CD4-positive, alpha-beta T cell treated with Interleukin-4 for 1 hour (primary cell): ENCODE measurements at regions not wholly inside any gene's neighbourhood (a gene's known extent, or its start where the extent isn't known, plus 50 kb on each side); places are given as distances from the start of the nearest gene placed in this dataset.

ENCODE experiments used
- DNase-seq, 2 donors: peaks; one replicate each; pipeline ENCODE4 v3.0.0-alpha.2; 2020 to 2022

DNA sequence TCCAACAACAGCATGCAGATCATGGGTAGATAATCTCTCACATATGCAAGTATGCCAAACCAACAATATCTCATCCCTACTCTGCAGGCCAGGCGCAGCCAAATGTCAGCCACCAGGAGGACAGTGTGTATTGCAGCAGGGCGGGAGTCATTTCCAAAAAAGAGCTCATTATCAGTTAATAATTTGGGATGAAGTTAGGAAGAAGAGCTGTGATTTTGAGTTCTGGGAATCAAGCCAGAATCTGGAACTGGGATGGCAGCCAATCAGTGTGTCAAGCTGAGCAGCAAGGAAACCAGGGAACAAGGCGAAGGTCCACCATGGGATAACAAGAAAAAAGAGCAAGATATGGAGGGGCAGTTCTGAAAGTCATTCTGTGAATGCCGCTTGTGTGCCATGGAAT is 88.2 kb upstream of the CAMK2D start:
- no peak for DNase-seq

DNA sequence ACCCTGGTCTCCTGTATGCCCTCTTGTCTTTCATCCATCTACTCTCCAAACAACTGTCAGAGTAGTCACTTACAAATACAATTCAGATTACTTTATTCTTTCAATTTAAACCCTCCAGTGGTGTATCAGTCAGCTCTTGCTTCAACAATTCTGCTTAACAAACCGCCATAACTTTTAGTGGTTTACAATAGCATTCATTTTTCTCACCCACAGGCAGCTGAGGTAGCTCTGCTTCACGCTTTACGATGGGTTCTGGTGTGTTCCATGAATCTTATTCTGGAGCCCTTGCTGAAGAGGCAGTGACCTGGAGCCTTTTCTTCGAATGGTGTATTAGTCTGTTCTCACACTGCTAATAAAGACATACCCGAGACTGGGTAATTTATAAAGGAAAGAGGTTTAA is 86.2 kb upstream of the CAMK2D start:
- no peak for DNase-seq

DNA sequence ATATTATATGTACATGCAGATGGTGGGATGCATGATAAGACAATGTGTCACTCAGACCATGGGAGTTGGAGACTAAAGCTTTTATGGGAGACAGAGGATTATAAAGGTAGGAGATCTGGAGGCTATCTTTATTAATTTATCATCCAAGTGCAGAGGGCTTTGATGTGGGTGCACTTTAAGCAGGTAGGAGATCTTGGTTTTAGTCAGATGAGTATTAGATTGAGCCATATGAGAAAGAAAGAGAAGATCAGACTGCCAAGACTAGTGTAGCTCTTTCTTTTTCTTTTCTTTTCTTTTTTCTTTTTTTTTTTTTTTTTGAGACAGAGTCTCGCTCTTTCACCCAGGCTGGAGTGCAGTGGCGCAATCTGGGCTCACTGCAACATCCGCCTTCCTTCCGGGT is 84.9 kb upstream of the CAMK2D start:
- DNase-seq: no peak

DNA sequence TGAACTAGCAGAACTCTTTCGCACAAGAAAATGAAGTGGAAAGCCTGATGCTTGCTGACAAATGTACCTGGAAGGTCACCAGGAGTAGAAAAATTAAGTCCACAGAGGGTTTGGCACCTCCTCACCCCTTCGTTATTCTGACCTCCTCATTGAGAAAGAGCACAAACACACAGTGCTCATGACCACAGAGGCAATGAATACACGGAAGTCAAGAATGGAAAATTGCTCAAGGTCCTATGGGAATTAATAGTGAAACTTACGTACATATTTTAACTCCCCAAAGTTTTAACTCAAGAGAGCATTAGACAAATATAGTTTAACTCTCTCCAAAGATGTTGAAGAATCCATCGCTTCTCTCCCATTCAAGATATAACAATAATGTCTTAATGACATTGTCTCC is 83.6 kb upstream of the CAMK2D start:
- DNase-seq: no peak

DNA sequence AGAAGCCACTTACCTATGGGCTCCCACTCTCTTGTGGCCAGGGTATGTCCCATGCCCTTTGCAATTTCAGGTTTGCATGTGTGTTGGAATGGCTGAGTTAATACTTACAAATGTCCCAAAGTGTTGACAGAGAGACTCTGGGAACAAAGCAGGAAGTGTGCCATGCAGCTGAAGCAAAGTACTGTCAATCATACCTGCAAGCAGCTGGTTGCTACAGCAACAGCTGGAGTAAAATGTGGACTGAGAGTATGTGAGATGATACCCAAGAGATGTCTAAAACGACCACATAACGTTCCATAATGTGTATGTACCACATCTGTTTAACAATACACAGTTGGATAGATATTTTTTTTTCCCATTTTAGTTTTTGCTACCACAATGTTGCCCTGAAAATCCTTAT is 82.8 kb upstream of the CAMK2D start:
- DNase-seq: no peak

DNA sequence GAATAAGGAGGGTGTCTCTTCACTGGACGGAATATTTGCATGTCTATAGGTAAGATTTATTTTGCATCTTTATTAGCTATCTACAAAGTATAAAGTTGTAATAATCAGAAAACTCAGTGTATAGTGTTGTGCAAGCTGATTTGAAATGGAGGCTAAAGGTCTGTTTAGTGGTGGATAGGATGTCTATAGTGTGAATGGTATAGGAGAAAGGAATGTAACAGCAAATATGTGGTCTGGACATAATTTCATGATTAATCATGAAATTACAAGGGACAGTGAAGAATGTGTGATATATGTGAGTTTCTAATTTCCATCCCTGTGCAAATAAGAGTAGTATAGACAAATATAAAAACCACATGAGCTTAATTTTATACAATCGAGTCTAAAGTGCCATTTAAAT is 79.3 kb upstream of the CAMK2D start:
- DNase-seq: no peak

DNA sequence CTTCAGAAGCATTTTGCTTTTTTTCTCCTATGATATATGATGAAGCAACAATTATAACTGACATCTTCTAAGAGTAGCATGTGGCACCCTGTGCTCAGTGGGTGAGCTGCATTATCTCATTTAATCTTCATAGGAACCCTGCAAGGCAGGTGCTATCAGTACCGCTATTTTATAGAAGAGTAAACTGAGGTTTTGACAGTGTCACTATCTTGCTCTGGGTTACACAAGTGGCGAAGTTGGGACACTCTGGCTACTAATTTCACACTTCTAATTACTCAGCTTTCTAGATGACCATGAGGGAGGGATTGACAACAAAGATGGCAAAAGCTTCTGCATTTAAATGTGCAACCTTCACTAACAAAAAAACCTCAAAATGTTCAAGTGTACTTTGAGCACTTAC is 76.9 kb upstream of the CAMK2D start:
- no peak for DNase-seq

DNA sequence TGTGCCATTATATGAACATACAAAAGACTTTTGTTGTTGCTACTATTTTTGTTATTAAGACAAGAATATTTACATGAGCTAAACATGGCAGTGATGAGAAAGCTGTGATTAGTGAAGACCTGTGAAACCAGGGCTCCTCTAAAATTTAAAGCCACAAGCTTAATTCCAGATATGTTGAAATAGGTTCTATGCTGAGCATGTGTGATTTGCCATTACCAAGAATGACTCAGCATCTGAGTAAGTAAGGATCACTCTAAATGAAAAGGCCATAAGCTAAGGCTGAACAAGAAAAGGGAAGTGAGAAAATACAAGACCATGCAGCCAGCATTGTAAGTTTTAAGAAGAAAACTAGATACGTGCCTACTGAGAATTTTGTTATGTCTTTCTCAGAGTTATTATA is 75.9 kb upstream of the CAMK2D start:
- no peak for DNase-seq

DNA sequence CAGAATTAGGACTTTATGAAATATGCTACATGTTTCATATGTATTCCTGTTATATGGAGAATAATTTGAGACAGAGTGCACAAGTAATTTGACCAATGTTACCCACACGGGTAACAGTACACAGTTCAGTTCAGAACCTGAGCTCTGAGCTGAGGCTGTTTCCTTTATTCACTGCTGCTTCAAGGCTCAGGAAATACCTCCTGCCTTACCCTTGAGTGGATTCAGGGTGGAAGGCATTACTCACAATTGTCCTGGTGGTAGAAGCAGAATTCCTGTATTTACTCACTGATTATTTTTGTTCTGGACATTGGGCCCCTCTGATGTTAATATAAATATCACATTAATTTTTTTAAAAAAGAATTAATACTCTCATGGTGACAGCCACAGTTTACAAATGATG is 73.5 kb upstream of the CAMK2D start:
- DNase-seq: no peak

DNA sequence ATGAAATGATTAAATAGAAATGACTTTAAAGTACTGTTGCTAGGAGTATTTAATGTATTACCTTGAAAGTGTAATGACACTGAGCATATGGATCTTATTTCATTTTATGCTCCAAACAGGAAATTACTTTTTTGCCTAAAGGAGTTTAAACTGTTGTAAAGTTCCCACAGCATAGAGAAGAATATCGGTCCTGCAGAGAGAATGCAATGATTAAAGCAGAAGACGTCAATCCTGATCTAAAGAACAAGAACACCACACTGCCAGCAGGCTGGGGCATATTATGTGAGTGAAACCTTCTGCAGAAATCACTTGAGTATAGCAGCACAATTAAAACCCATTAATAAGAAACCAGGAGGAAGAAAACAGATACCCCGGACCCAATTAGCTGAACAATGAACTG is 72.8 kb upstream of the CAMK2D start:
- DNase-seq: no peak

DNA sequence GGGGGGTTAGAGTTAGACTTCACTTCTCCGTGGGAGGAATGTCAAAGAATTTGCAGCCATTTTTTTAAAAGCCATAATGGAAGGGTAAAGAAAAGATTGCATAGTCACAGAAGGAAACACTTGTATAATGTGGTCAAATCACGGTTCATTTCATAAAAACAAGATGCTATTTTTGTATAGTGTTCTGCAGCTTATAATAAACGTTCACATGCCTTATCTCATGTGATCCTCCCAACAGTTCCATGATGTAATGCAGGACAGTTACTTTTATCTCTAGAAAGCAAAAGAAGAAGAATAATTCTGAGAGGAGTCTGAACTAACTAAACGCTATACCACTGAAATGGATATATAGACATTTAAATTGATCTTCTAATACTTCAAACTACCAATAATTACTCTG is 71.3 kb upstream of the CAMK2D start:
- no peak for DNase-seq

DNA sequence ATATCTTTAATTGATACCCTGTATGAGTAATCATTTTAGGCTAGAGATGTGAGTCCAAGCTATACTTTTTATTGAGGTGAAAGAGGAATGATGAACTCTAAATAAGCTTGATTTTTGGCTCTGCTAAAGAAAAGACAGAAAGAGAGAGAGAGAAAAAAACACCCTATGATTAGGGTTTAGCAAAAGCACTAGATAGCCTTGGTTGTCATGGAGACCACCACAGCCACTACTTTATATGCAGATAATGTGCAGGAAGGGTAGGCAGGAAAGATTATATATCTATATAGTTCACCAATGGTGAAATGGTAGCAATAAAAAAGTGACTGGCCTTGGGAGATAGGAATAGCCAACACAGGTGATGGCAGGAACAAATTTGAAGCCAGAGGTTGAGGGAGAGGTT is 69.9 kb upstream of the CAMK2D start:
- no peak for DNase-seq

DNA sequence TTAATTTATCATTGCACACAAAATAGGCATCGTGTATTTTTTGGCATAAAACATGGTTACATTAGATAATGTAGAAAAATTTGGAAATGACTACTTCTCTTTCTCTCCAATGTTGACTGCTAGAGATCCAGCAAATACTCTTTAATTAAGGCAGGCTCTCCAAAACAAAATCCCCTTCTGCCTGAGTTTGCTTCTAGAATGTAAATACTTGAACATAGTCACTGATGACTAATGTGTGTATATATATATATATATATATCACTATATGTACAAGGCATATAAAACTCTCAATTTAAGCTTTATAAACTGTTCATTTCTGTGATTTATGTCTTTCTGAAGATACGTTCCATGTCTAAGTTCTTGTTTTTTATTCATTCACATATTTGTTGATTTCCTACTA is 67.2 kb upstream of the CAMK2D start:
- DNase-seq: no peak

DNA sequence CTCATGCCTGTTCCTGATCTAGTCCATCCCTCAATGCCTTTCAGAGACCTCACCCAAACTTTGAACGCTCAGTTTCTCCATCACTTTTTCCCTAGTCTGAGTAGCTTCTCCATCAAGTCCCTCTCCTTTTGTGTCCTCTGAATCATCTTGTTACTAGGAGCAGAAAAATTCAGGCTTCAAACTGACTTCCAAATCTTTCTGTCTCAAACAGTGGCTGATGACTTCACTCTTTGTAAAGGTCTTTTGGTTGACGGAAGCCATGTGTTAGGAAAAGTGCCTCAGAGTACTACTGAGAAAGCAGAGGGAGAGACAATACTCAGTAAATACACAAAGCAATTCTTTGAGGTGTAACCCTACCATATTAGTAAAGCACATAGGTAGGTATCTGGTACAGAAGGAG is 65.7 kb upstream of the CAMK2D start:
- DNase-seq: no peak

DNA sequence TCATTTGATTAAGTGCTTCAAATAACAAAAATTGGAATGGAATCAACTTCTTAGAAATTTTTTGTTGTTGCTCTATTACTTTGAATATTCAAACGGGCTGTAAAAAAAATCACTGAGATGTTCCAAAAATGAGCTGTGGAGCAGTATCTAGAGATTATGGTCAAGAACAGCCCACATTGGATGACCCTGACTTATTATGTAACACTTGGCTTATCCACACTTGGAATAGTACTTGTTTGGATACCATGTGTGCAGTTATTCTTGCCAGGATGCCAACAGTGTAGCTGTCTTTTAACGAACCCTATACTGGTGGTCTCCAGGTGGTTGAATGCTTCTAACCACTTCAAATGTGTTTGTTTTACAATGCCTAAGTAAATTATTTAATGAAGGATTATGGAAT is 64.9 kb upstream of the CAMK2D start:
- DNase-seq: no peak

DNA sequence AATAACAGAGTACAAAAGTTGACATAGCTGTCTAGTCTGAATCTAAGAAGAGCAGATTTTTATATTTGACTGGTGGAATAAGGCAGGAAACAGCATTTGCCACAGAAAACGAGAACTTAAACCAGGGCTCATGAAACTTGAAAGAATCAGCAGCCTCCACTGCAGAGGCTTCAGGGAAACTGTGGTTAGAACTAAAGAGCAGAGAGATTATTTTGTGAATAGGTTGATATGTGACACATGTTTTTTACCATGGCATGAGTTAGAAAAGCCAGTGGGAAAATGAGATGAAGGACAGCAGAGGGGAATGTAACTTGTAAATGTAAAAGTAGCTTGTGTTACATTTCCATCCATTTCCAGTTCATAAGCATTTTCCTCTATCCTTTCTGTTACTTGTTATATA is 63.7 kb upstream of the CAMK2D start:
- DNase-seq: peak; percentile 15 to 30

DNA sequence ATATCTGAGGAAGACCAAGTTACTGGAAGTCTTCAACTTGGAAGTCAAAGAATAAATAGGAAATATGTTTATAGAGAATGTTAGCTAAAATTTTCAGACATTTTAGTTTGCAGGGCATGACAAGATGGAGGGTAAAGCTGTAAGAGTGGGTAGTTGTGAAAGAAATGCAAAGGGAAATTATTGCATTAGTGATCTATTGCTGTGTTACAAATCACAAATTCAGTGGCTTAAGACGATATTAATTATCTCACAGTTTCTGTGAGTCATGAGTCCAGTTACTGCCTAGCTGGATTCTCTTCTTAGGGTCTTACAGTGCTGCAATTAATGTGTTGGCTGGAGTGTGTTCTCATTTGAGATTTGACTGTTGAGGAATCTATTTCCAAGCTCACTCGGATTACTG is 62.9 kb upstream of the CAMK2D start:
- no peak for DNase-seq

DNA sequence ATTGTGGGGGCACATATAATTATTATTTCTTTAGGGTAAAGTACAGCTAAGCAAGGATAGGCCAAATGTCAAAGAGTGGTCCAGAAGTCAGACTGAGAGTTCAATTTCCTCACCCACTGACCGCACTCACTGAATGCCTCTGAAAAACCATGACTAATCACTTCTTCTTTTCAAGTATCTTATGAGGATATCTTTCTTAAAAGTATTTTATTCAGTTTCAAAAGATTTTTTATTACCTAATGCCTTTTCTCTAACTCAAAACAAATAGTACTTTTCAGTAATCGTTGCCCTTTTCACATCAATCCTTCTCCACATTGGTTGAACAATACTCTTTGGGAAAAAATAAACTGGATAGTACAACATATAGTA is 61.7 kb upstream of the CAMK2D start:
- DNase-seq: peak in 1 of 2 donors; percentile 20

DNA sequence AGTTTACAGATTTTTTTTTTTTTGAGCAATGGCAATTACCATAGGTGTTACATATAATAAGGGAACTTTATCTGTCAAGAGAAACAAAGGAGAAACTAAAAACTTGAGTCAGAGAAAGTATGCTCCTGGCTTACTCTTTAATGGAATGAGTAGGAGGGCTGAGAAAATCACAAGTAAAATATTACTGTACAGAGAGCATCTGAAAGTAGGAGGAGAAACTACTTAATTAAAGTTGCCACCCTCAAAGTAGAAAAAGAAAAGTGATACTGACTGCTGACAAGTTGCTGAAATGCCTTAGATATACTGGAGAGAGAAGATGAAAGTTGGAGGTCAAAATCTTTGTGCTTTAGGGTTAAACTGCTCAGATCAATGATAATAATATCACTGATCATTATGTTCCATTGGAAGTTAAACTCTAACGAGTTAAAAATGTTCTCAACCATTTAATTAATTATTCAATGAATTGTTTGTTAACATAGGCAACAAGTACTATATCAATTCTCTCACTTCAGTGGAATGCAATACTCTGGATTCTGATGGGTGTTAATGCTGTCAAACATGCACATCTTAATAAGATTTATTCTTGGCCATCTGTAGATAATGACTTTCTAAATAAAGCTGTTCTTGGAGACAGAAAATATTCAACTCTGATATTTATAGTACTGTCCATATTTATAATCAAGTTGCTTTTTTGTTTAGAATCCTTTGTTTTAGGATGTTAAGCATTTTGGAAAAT is 61.2 kb upstream of the CAMK2D start:
- no peak for DNase-seq

DNA sequence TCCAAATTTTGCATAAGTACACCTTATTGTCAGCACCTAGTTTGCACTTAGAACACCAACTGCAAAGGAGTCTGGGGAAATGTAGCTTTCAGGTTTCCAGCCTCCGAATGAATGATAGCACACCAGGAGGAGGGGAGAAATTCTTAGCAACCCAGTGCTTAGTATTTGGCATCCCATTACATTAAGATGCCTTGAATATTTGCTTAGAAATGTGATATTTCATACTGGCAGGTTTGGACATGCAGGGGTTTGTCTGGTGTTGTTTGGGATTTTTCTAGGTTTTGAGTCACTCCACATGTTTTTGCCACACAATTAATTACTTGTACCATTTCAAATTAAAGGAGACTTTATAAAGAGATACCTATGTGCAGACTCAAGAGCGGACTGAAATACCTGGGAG is 60.3 kb upstream of the CAMK2D start:
- no peak for DNase-seq

DNA sequence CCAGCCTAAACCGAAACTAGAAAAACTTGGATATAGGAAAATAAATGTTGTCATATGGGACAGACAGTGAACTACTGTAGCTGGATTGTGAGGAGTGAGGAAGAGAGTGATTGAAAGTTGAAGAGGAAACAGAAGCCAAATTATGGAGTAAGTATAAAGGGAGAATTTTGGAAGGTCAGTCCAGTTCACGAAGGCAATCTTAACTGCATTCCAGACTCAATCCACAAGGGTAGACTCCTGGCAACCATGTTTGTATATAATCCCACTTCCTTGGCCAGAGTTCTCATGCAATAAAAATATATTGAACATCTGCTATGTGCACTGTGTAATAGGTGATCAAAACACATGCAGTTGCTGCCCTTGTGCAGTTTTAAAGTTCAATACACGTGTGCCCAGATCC is 58.6 kb upstream of the CAMK2D start:
- no peak for DNase-seq

DNA sequence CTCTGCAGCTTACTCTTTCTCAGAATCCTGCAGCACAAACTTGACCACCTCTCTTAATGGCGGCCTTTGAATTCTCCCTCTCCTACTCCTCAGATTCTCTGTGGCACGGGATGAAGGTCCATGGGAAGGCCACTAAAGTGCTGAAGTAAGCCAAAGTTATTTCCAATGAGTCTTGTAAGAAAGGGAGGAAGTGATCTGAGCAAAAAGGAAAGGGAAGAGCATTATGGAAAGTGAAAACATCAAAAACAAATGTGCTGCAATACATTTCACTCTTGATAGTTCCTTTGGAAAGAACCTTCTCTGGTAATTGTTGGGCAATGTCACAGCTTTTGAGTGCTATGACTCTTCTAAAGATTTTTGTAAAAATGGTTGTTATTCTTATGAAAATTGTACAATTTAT is 54.3 kb upstream of the CAMK2D start:
- DNase-seq: no peak

DNA sequence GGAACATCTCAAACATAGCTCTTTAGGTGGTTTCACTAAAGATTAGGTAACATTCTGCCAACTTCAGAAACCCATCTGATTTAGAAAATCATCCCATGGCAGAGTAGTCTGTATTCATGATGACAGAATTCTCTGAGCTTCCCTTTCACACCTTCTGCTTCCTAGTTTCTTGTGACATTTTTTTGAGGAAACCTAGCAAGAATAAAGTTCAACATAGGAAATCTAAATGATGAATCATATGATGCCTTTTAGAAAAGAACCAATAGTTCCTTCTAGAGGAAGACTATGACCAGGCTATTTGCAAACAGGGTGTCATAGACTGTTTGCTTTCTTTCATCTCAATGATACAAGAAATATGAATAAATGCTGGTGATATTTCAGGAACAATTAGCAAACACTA is 49.8 kb upstream of the CAMK2D start:
- DNase-seq: no peak
